ENCODE measurements at regions not wholly inside any gene's neighbourhood (a gene's known extent, or its start where the extent isn't known, plus 50 kb on each side); places are given as distances from the start of the nearest gene placed in this dataset.

DNA sequence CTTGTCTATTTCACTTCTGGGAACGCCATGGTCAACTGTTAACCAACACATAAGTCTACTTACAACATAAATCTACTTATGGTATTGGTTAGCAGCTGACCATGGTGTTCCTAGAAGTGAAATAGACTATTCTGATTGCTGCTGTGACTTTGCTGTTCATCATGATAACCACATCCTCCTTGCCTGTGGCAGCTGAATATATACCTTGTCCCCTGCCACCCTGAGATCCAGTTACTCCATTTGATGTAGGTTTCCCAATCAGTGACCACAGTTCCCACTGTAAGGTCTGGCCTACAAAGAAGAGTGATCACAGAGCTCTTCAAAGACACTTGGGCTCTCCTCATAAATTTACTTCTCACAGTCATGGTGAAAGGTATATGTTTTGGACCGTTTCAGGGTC, 66.8 kb upstream of the ALDH1A3 start:
- Mint-ChIP-seq H3K36me3 (ENCODE audit: insufficient read depth, unreplicated experiment) (no peaks in the 10 kb centered on the region), H3K4me3 (ENCODE audit: unreplicated experiment) (no peak overlapping the region), H3K9me3 (ENCODE audit: unreplicated experiment) (peaks cover 25% of the 10 kb centered on the region), H3K27me3 (ENCODE audit: insufficient read depth, unreplicated experiment) (no peaks in the 10 kb centered on the region), H3K27ac (ENCODE audit: unreplicated experiment) (no peak overlapping the region), H3K4me1 (ENCODE audit: low read depth, unreplicated experiment) (no peaks in the 10 kb centered on the region)
- no peak for DNase-seq
- no peaks in the 10 kb centered on the region for H3K36me3 ChIP-seq (ENCODE audit: control insufficient read depth, insufficient read depth, low read length)
- no peaks in the 10 kb centered on the region for H3K27me3 ChIP-seq (replicated peaks; ENCODE audit: control insufficient read depth, insufficient read depth, low read length)
- CTCF ChIA-PET = no interaction called here
- peaks cover 20% of the 10 kb centered on the region for H3K9me3 ChIP-seq
- H3K4me1 ChIP-seq = no peaks in the 10 kb centered on the region
- TF ChIP-seq, protein P1, sequence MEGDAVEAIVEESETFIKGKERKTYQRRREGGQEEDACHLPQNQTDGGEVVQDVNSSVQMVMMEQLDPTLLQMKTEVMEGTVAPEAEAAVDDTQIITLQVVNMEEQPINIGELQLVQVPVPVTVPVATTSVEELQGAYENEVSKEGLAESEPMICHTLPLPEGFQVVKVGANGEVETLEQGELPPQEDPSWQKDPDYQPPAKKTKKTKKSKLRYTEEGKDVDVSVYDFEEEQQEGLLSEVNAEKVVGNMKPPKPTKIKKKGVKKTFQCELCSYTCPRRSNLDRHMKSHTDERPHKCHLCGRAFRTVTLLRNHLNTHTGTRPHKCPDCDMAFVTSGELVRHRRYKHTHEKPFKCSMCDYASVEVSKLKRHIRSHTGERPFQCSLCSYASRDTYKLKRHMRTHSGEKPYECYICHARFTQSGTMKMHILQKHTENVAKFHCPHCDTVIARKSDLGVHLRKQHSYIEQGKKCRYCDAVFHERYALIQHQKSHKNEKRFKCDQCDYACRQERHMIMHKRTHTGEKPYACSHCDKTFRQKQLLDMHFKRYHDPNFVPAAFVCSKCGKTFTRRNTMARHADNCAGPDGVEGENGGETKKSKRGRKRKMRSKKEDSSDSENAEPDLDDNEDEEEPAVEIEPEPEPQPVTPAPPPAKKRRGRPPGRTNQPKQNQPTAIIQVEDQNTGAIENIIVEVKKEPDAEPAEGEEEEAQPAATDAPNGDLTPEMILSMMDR (IDR thresholded peaks at IDR 0.05; ENCODE audit: insufficient read depth in 1 of 2, low read depth in 1 of 2, low read length in 1 of 2, severe bottlenecking in 1 of 2, unreplicated experiment in 1 of 2) = no peak
- POLR2A ChIA-PET = no interaction called here
- no peak overlapping the region for H3K4me3 ChIP-seq (ENCODE audit: low read depth, low read length)
- no TSS peak for BruUV-seq (replicated peaks)
- intact Hi-C loops (cut with micrococcal nuclease; ENCODE audit: unreplicated experiment) = no loop called here

DNA sequence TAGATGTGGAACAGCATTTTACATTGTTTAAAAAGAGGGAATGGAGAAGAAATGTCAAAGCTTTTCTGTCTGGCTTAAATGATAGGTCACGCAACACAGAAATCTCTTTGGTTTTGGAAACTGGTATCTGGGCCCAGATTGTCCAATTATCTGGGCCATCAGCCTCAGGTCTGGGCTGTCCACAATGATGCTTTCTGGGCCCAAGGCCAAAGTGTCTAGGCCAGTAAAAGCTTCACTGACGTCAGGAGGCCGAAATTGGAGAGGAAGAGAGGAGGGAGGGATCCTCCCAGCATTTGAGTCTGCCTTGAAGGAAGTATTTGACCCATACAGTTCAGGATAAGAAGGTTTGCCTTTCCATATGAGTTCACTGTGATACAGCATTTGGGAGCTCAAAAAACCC, 60.7 kb upstream of the ALDH1A3 start:
- Histone ChIP-seq H3K4me1 (no peaks in the 10 kb centered on the region), H3K9me3 (peaks cover 14% of the 10 kb centered on the region), H3K36me3 (ENCODE audit: control insufficient read depth, insufficient read depth, low read length) (no peaks in the 10 kb centered on the region), H3K4me3 (ENCODE audit: low read depth, low read length) (no peak overlapping the region), H3K27me3 (replicated peaks; ENCODE audit: control insufficient read depth, insufficient read depth, low read length) (no peaks in the 10 kb centered on the region)
- TF ChIP-seq, protein P1 (IDR thresholded peaks at IDR 0.05; ENCODE audit: insufficient read depth in 1 of 2, low read depth in 1 of 2, low read length in 1 of 2, severe bottlenecking in 1 of 2, unreplicated experiment in 1 of 2) = no peak
- BruUV-seq (replicated peaks) = no TSS peak
- no peak for DNase-seq
- Mint-ChIP-seq H3K9me3 (ENCODE audit: unreplicated experiment) (peaks cover 25% of the 10 kb centered on the region), H3K4me3 (ENCODE audit: unreplicated experiment) (no peak overlapping the region), H3K27me3 (ENCODE audit: insufficient read depth, unreplicated experiment) (no peaks in the 10 kb centered on the region), H3K27ac (ENCODE audit: unreplicated experiment) (no peak overlapping the region), H3K4me1 (ENCODE audit: low read depth, unreplicated experiment) (no peaks in the 10 kb centered on the region), H3K36me3 (ENCODE audit: insufficient read depth, unreplicated experiment) (no peaks in the 10 kb centered on the region)
- ChIA-PET POLR2A (no interaction called here), CTCF (no interaction called here)
- intact Hi-C loops (cut with micrococcal nuclease; ENCODE audit: unreplicated experiment) = no loop called here

DNA sequence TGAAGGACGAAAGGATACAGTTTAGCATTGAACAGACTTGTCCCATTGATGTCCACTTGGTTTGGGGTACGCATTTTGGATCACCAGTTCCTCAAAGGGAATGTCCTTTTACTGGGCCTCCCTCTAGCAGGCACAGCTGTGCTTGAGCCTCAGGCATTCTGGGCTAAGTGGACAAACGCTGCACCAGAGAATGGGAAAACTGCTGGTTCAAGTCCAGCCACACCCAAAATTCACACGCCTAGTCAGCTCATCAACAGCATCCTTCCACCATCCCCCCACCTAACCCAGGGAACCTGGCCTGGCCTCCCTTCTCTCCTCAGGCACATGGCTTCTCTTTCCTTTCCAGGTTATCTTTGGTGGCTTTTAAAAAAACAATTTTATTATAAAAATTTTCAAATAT, 59.1 kb upstream of the ALDH1A3 start:
- TF ChIP-seq, protein P1 (IDR thresholded peaks at IDR 0.05; ENCODE audit: insufficient read depth in 1 of 2, low read depth in 1 of 2, low read length in 1 of 2, severe bottlenecking in 1 of 2, unreplicated experiment in 1 of 2) = no peak
- no peaks in the 10 kb centered on the region for H3K36me3 ChIP-seq (ENCODE audit: control insufficient read depth, insufficient read depth, low read length)

More for the DNA sequence above, 59.1 kb upstream of the ALDH1A3 start:
- H3K27me3 Mint-ChIP-seq (ENCODE audit: insufficient read depth, unreplicated experiment) = no peaks in the 10 kb centered on the region
- POLR2A ChIA-PET = no interaction called here
- H3K27ac Mint-ChIP-seq (ENCODE audit: unreplicated experiment) = no peak overlapping the region
- Histone ChIP-seq H3K4me1 (no peaks in the 10 kb centered on the region), H3K4me3 (ENCODE audit: low read depth, low read length) (no peak overlapping the region), H3K27me3 (replicated peaks; ENCODE audit: control insufficient read depth, insufficient read depth, low read length) (no peaks in the 10 kb centered on the region), H3K9me3 (peaks cover 8% of the 10 kb centered on the region)
- peaks cover 14% of the 10 kb centered on the region for H3K9me3 Mint-ChIP-seq (ENCODE audit: unreplicated experiment)
- no peak for DNase-seq
- H3K36me3 Mint-ChIP-seq (ENCODE audit: insufficient read depth, unreplicated experiment) = no peaks in the 10 kb centered on the region
- no peak overlapping the region for H3K4me3 Mint-ChIP-seq (ENCODE audit: unreplicated experiment)
- CTCF ChIA-PET = no interaction called here
- no TSS peak for BruUV-seq (replicated peaks)
- intact Hi-C loops (cut with micrococcal nuclease; ENCODE audit: unreplicated experiment) = no loop called here
- no peaks in the 10 kb centered on the region for H3K4me1 Mint-ChIP-seq (ENCODE audit: low read depth, unreplicated experiment)
